B cell (primary cell): ENCODE measurements at regions not wholly inside any gene's neighbourhood (a gene's known extent, or its start where the extent isn't known, plus 50 kb on each side); places are given as distances from the start of the nearest gene placed in this dataset.

Source experiments
- ATAC-seq: fragments of 200-7000 bp; cut with Tn5 transposase; one replicate; pipeline ENCODE4 v1.10.0; 2021; ENCODE audit warnings: low read depth, mild to moderate bottlenecking, moderate number of reproducible peaks, moderate library complexity
- CTCF ChIA-PET: fragments of 350-600 bp; sonication (Branson Sonifier 250); formaldehyde crosslinking; loops from one replicate; lab custom pipeline; 2021; ENCODE audit warnings: antibody characterized with exemption, inconsistent platforms; lab: Charles Lee
- POLR2A ChIA-PET: fragments of 350-600 bp; sonication (Branson Sonifier 250); formaldehyde crosslinking; loops from one replicate; lab custom pipeline; 2021; ENCODE audit warnings: antibody characterized with exemption; lab: Charles Lee
- DNase-seq: peaks from one replicate; pipeline ENCODE4 v3.0.0; 2013
- H2AFZ ChIP-seq: 2 replicates; pipeline ENCODE4 v1.6.1; 2012; ENCODE audit warnings: mild to moderate bottlenecking, low read depth, low read length; ENCODE audit not compliant: insufficient read depth, poor library complexity, severe bottlenecking
- H3K27ac ChIP-seq, 2 donors: 1 replicate in 1 of 2; 2 replicates in 1 of 2; pipeline ENCODE4 v1.5.1; 2012 to 2013; ENCODE audit warnings: low read length in 2 of 2, mild to moderate bottlenecking in 2 of 2, moderate library complexity in 1 of 2
- H3K27me3 ChIP-seq, 4 experiments: fragments of 200-600 bp in 1 of 4; sonication (generic) in 1 of 4; replicated peaks in 1 of 4; 1 replicate in 2 of 4; 2 replicates in 2 of 4; pipeline versions ENCODE4 v1.6.1 to v1.7.0; 2013 to 2016; ENCODE audit warnings: low read length in 3 of 4, mild to moderate bottlenecking in 2 of 4, mixed read lengths in 1 of 4, moderate library complexity in 1 of 4; ENCODE audit not compliant: insufficient read depth in 4 of 4, control insufficient read depth in 3 of 4; ENCODE audit errors: control extremely low read depth in 1 of 4
- H3K36me3 ChIP-seq, 2 experiments: replicated peaks in 1 of 2; 1 replicate in 1 of 2; 2 replicates in 1 of 2; pipeline versions ENCODE4 v1.6.1 to v1.7.1; 2013; ENCODE audit warnings: low read length in 1 of 2; ENCODE audit not compliant: insufficient read depth in 2 of 2, control insufficient read depth in 1 of 2; ENCODE audit errors: control extremely low read depth in 1 of 2, extremely low read depth in 1 of 2
- H3K4me1 ChIP-seq, 2 donors: fragments of 200-600 bp in 1 of 2; sonication (generic) in 1 of 2; 1 replicate in 1 of 2; 2 replicates in 1 of 2; pipeline versions ENCODE4 v1.5.1 to v1.6.1; 2013 to 2017; ENCODE audit warnings: low read length in 2 of 2; ENCODE audit not compliant: control insufficient read depth in 2 of 2, insufficient read depth in 2 of 2
- H3K4me2 ChIP-seq: replicated peaks from 2 replicates; pipeline ENCODE3; 2012; ENCODE audit warnings: mild to moderate bottlenecking, low read depth, low read length; ENCODE audit not compliant: poor library complexity, severe bottlenecking
- H3K4me3 ChIP-seq, 5 experiments: fragments of 200-600 bp in 1 of 5; sonication (generic) in 1 of 5; 1 replicate in 3 of 5; 2 replicates in 2 of 5; pipeline versions ENCODE4 v1.5.1 to v1.7.0; 2011 to 2016; ENCODE audit warnings: low read length in 4 of 5, mild to moderate bottlenecking in 4 of 5, low read depth in 2 of 5, control low read depth in 1 of 5, moderate library complexity in 1 of 5; ENCODE audit not compliant: insufficient read depth in 1 of 5; ENCODE audit errors: control extremely low read depth in 1 of 5, extremely low read depth in 1 of 5
- H3K79me2 ChIP-seq: fragments of 200-600 bp; sonication (generic); one replicate; pipeline ENCODE4 v1.6.0; 2016; ENCODE audit warnings: low read length; ENCODE audit not compliant: control insufficient read depth, insufficient read depth
- H3K9ac ChIP-seq: fragments of 200-600 bp; sonication (generic); 2 replicates; pipeline ENCODE4 v1.6.1; 2017; ENCODE audit warnings: mild to moderate bottlenecking, low read length, moderate library complexity
- H3K9me3 ChIP-seq, 3 donors: one replicate each; pipeline versions ENCODE4 v1.6.1 to v1.7.1; 2013; ENCODE audit warnings: low read length in 2 of 3; ENCODE audit not compliant: control insufficient read depth in 2 of 3, insufficient read depth in 1 of 3; ENCODE audit errors: control extremely low read depth in 1 of 3
- H4K20me1 ChIP-seq: 2 replicates; pipeline ENCODE4 v1.6.0; 2012; ENCODE audit warnings: mild to moderate bottlenecking, low read length; ENCODE audit not compliant: insufficient read depth, control insufficient read depth, poor library complexity, severe bottlenecking
- H3K27ac Mint-ChIP-seq: one replicate; pipeline ENCODE4 v1.8.0; 2021; ENCODE audit warnings: mixed read lengths
- H3K27me3 Mint-ChIP-seq: one replicate; pipeline ENCODE4 v1.8.0; 2021; ENCODE audit warnings: mixed read lengths
- H3K4me1 Mint-ChIP-seq: one replicate; pipeline ENCODE4 v1.8.0; 2021; ENCODE audit warnings: mixed read lengths
- H3K4me3 Mint-ChIP-seq: one replicate; pipeline ENCODE4 v1.8.0; 2021; ENCODE audit warnings: mixed read lengths
- H3K9me3 Mint-ChIP-seq: one replicate; pipeline ENCODE4 v1.8.0; 2022; ENCODE audit warnings: mixed read lengths; ENCODE audit not compliant: insufficient read depth
- CTCF ChIP-seq: fragments of 200-600 bp; IDR thresholded peaks from one replicate; pipeline ENCODE4 v1.8.0; 2022; ENCODE audit warnings: antibody characterized with exemption, mild to moderate bottlenecking
- EZH2 ChIP-seq: IDR thresholded peaks from 2 replicates; pipeline ENCODE4 v1.6.1; 2012; ENCODE audit warnings: borderline replicate concordance, low read depth, mild to moderate bottlenecking, moderate library complexity, low read length; ENCODE audit not compliant: insufficient read depth, poor library complexity, severe bottlenecking
- whole genome bisulfite sequencing: methylation state at CpG from one replicate; pipeline ENCODE4 v1.1.5; 2013; ENCODE audit warnings: missing lambda C conversion rate; ENCODE audit not compliant: insufficient coverage; 5-methylcytosine and 5-hydroxymethylcytosine counted together
- intact Hi-C: fragments of 100-400 bp; cut with micrococcal nuclease; formaldehyde crosslinking; loops from one replicate; pipeline ENCODE4 v1.10.0; 2022

GRCh38 chr2:75309596-75310463 is 110.5 kb upstream of the TACR1 start:
- H3K36me3 ChIP-seq: no peaks in the 10 kb centered on the region
- no peak overlapping the region for H3K4me3 ChIP-seq
- no peak overlapping the region for H2AFZ ChIP-seq
- TF ChIP-seq EZH2: no peak
- no peak overlapping the region for H3K27ac ChIP-seq
- WGBS: 100% methylated on average over 1 of the region's 2 CpGs
- ChIA-PET CTCF (no interaction called here), POLR2A (no interaction called here)
- no peaks in the 10 kb centered on the region for H3K27me3 Mint-ChIP-seq
- no peaks in the 10 kb centered on the region for H3K9me3 ChIP-seq
- peaks cover 17% of the 10 kb centered on the region for H3K4me1 Mint-ChIP-seq
- intact Hi-C loops: no loop called here
- peaks cover 4% of the 10 kb centered on the region for H3K79me2 ChIP-seq
- DNase-seq (no peak), ATAC-seq (no peak)
- no peaks in the 10 kb centered on the region for H3K27me3 ChIP-seq
- H3K27ac Mint-ChIP-seq: no peak overlapping the region
- H3K4me3 Mint-ChIP-seq: no peak overlapping the region
- H4K20me1 ChIP-seq: no peaks in the 10 kb centered on the region
- H3K9ac ChIP-seq: no peak overlapping the region
- H3K4me2 ChIP-seq: no peak overlapping the region
- peaks cover 12% of the 10 kb centered on the region in 2 donors for H3K4me1 ChIP-seq
- H3K9me3 Mint-ChIP-seq: no peaks in the 10 kb centered on the region

- no CpG with 5 or more reads among the region's 1 CpG for WGBS
- no peak overlapping the region for H3K4me3 ChIP-seq
- H3K27ac Mint-ChIP-seq: no peak overlapping the region
- TF ChIP-seq EZH2 (no peak), CTCF (no peak)
- H3K4me2 ChIP-seq: no peak overlapping the region
- no peaks in the 10 kb centered on the region for H3K27me3 ChIP-seq
- ATAC-seq (no peak), DNase-seq (no peak)
- no peak overlapping the region for H3K4me3 Mint-ChIP-seq
- intact Hi-C loops: no loop called here
- peaks cover 6% of the 10 kb centered on the region for H3K9me3 Mint-ChIP-seq
- H3K9ac ChIP-seq: no peak overlapping the region
- H4K20me1 ChIP-seq: no peaks in the 10 kb centered on the region
- H3K4me1 ChIP-seq: no peaks in the 10 kb centered on the region
- H3K9me3 ChIP-seq: peaks cover 3 to 8% (median 6%) of the 10 kb centered on the region in 3 donors
- ChIA-PET POLR2A (no interaction called here), CTCF (no interaction called here)
- no peak overlapping the region for H2AFZ ChIP-seq
- H3K27ac ChIP-seq: no peak overlapping the region
- H3K27me3 Mint-ChIP-seq: no peaks in the 10 kb centered on the region
- H3K79me2 ChIP-seq: peaks cover 4% of the 10 kb centered on the region
- no peaks in the 10 kb centered on the region for H3K4me1 Mint-ChIP-seq
- peaks cover 0 to 1% of the 10 kb centered on the region in 2 experiments for H3K36me3 ChIP-seq
Observed at GRCh38 chr2:75303227-75303626, 103.9 kb upstream of the TACR1 start.
